ENCODE measurements at regions not wholly inside any gene's neighbourhood (a gene's known extent, or its start where the extent isn't known, plus 50 kb on each side); places are given as distances from the start of the nearest gene placed in this dataset.
"Not testable (repeated sequence)": the region's sequence is repeated elsewhere in the genome, so short reads cannot be mapped to it uniquely, and the experiment has no call there.

GRCh38 chr5:125912028-125912427 is 511.2 kb upstream of the GRAMD2B start:
- DNase-seq = no peak

DNA sequence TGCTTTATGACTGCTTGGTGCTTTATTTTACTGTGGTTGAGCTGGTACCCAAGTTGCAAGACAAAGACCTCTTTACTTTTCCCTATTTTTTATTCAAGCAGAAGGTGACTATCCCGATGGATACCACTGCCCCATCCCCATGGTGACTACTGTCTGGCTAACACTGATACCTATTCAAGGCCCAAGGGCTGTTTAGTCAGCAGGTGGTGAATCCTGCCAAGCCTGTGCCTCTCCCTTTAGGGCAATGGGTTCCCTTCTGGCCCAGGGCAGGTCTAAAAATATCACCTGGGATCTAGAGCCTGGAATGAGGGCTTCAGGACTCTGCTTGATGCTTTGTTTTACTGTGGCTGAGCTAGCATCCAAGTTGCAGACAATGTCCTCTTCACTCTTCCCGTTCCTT is 510.0 kb upstream of the GRAMD2B start:
- DNase-seq = no peak

DNA sequence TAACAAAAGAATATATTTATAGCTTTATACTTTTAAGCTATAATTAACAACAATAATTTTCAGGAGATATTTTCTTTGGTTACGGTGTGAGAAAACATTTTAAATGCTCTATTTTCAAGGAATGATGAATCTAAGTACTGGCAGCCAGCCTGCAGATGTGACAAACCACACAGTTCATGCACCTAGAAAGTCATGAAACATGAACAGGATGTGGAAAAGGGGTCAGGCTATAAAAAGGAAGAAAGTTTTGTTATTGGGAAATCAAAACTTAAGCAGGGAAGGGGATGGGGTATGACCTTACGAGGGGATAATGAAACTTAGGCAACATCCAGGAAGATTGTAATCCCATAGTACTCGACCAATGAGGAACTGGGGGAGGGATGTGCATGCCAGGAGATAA is 508.7 kb upstream of the GRAMD2B start:
- DNase-seq = no peak

GRCh38 chr5:125923958-125924357 is 499.3 kb upstream of the GRAMD2B start:
- DNase-seq = not testable (repeated sequence)

GRCh38 chr5:125926172-125926571 is 497.0 kb upstream of the GRAMD2B start:
- DNase-seq = no peak

DNA sequence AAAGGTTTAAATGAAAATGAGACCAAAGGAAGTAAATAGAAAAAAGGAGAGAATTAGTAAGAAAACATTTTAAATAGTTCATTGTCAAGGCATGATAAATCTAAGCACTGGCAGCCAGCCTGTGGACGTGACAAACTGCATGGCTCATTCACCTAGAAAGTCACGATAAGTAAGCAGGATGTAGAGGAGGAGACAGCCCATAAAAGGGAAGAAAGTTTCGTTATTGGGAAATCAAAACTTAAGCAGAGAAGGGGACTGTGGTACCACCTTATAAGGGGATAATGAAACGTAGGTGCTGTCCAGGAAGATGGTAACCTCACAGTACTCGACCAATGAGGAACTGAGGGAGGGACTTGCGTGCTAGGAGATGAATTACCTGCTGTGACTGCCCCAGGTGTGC is 494.5 kb upstream of the GRAMD2B start:
- DNase-seq = no peak

- DNase-seq = no peak
Measured at GRCh38 chr5:125950012-125950615, 473.1 kb upstream of the GRAMD2B start.

DNA sequence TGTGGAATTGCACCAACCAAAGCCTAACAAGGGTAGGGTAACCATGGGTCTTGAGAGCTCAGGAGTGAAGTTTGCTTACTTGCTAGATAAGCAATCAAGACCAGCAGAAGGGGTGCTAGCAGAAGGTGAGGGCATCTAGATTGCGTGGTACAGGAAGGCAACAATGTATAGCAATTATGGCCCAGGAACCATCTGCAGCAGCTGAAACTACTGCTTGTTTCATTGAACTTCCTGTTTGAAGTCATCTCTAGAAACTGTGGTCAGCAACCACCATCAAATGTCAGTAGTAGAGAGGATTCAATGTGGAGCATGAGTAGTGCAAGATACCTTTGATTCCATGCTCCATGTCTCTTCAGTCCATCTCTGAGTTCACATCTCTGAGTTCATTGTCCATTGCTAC is 462.1 kb upstream of the GRAMD2B start:
- no peak for DNase-seq

- DNase-seq = no peak
Measured at GRCh38 chr5:125965577-125965976, 457.6 kb upstream of the GRAMD2B start.

- DNase-seq = no peak
Measured at GRCh38 chr5:125967576-125967975, 455.6 kb upstream of the GRAMD2B start.

GRCh38 chr5:125969011-125969813 is 454.0 kb upstream of the GRAMD2B start:
- no peak for DNase-seq

DNA sequence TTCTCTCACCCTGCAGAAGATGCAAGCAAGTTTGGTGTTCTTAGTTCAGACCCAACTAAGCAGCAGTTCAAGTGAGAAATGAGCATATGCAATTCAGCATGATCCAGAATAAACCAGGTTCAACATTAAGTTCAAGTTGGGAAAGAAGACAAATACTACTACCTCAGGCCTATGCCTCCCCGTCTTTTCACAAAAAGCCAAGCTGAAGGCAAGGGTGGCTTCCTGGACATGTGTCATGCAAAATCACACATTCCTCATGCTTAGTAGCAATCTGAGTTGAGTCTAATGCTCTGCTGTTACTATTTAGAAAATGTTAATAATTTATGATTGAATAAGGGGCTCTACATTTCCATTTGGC is 453.4 kb upstream of the GRAMD2B start:
- DNase-seq = no peak

- DNase-seq = no peak
Measured at GRCh38 chr5:125970631-125971307, 452.4 kb upstream of the GRAMD2B start.

- DNase-seq = no peak
Measured at GRCh38 chr5:125972706-125973105, 450.5 kb upstream of the GRAMD2B start.

DNA sequence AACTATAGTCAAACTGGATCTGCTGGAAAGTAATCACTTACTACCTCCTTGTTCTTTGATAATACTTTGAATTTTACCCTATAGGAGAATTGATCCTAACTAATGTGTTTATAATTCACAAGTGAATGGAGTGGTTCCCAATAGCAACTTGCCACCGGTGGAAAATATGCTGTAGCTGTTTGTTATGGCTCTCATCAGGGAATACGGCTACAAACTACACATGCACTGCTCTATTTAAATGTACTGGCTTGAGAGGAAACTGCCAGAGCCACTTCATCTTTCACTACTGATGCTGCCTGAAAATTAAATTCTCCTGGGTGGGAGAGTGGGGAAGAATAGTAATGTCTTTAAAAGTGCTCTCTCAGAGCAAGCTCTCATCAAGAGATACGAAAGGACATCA is 448.5 kb upstream of the GRAMD2B start:
- no peak for DNase-seq

DNA sequence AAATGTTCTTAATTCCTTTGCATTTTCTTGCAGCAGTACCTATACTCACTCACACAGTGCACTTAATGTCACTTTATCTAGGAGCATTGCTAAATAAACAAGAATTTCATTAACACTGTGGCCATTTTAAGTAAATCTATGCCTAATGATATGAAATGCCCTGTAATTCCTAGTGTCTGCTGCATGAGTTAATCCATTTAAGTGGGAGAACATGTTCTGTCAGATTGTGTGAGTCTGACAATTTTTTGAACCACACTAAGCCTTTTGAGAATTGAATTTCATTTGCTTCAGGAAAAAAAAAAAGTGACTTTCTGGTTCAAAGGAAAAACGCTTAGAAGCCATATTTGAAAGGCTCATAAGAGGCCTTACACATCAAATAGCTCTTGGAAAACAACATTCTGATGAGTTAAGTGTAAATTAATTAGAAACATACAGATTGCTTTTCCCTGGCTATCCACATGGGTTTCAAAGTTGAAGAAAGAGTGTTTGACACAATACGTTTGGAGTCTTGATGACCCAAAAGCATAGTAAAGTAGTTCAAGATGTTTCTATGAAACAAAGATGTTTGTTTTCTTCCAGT is 446.7 kb upstream of the GRAMD2B start:
- DNase-seq = no peak

- DNase-seq = no peak
Measured at GRCh38 chr5:125978015-125978414, 445.2 kb upstream of the GRAMD2B start.

DNA sequence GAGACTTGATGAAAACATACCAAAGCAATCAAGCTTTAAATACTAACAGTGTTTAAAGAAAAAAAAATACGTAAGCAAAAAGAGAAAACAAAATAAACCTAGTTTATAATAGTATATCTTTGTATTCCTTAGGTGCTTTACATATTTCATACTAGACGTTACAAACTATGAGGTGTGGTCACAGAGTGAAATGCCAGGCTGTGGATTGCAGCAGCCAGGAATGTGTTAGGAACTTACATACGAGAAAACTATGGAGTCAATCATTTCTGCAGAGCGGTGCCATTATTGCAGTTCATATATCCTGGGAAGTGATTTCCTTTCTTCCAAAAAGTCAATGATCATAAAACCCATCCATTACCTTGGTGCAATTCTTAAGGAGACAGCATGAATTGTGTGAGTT is 443.6 kb upstream of the GRAMD2B start:
- no peak for DNase-seq

GRCh38 chr5:125981016-125981415 is 442.2 kb upstream of the GRAMD2B start:
- no peak for DNase-seq

GRCh38 chr5:125987677-125988255 is 435.4 kb upstream of the GRAMD2B start:
- DNase-seq = no peak

DNA sequence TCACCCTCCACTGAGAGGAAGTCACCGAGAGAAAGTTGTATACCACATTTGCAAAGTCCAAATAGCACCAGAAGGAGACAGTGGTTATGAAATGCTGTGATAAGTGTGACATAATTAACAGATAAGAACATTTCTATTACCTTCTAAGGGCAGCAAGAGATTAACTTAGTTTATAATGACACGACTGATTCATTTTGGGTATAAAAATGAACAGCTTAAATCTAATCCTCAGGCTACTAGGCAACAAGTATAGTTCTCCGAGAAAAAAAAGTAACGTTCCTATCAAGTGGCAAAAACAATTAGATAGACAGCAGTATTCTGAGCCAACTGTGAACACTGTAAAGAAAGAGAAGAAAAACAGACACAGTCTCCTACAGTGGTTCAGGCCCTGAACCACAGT is 431.2 kb upstream of the GRAMD2B start:
- DNase-seq = no peak

DNA sequence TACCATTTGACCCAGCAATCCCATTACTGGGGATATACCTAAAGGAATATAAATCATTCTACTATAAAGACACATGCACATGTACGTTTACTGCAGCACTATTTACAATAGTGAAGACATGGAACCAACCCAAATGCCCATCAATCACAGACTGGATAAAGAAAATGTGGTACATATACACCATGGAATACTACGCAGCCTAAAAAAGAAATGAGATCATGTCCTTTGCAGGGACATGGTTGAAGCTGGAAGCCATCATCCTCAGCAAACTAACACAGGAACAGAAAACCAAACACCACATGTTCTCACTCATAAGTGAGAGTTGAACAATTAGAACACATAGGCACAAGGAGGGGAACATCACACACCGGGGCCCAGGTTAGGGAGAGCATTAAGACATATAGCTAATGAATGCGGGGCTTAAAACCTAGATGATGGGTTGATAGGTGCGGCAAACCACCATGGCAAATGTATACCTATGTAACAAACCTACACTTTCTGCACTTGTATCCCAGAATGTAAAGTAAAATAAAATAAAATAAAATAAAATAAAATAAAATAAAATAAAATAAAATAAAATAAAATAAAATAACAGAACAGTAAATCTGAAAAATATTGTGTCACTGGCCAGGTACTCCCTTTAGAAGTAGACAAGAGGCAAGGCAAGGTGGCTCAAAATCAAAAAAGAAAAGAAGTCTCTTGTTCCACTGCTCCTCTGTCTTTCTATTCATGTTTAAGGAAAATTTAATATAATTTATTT is 423.8 kb upstream of the GRAMD2B start:
- not testable (repeated sequence) for DNase-seq

DNA sequence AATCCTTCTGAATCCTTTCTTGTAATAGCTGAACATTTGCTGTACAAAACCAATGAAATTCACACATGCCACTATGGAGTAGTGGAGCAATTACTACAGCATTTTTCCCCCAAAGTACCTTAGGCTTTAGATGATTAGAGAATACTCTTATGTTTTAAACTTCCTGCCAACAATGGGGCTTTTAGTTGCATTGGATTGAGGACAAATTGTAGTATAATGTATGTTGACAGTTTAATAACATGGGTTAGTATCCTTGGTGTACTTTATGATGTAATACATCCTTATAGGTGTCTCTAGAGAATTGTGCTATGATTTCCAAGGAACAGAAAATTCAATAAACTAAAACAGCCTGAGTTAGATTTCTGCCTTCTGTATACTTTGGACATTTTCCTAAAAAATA is 422.7 kb upstream of the GRAMD2B start:
- no peak for DNase-seq

All from SIG-M5 (cell line).